HG02798 (cell line): ENCODE measurements at regions not wholly inside any gene's neighbourhood (a gene's known extent, or its start where the extent isn't known, plus 50 kb on each side); places are given as distances from the start of the nearest gene placed in this dataset.
"Not testable (repeated sequence)": the region's sequence is repeated elsewhere in the genome, so short reads cannot be mapped to it uniquely, and the experiment has no call there.

Experiments used
- ATAC-seq: cut with Tn5 transposase; IDR thresholded peaks from one replicate; pipeline ENCODE4 v1.9.1; 2021; ENCODE audit warnings: mild to moderate bottlenecking; ENCODE audit not compliant: unreplicated experiment, poor library complexity

- no peak for ATAC-seq
Measured at GRCh38 chr10:33012306-33012705, 54.3 kb upstream of the ITGB1 start.

GRCh38 chr10:33010132-33011037 is 52.4 kb upstream of the ITGB1 start:
- ATAC-seq, result no peak

GRCh38 chr10:33009244-33010131 is 51.5 kb upstream of the ITGB1 start:
- no peak for ATAC-seq

GRCh38 chr10:33008499-33009243 is 50.6 kb upstream of the ITGB1 start:
- peak; percentile 59 for ATAC-seq

GRCh38 chr10:33007731-33008381 is 49.8 kb upstream of the ITGB1 start:
- ATAC-seq, result not testable (repeated sequence)
